Panc1 (cell line): ENCODE measurements at regions not wholly inside any gene's neighbourhood (a gene's known extent, or its start where the extent isn't known, plus 50 kb on each side); places are given as distances from the start of the nearest gene placed in this dataset.

Experiments
- CTCF ChIP-seq: fragments of 450-650 bp; IDR thresholded peaks from 2 replicates; pipeline ENCODE4 v1.5.1; 2017; ENCODE audit warnings: mild to moderate bottlenecking
- POLR2AphosphoS5 ChIP-seq: IDR thresholded peaks from 2 replicates; pipeline ENCODE4 v1.6.1; 2012; ENCODE audit warnings: mild to moderate bottlenecking, low read depth, low read length, moderate library complexity
- REST ChIP-seq, 2 experiments: IDR thresholded peaks; 2 replicates each; pipeline ENCODE4 v1.6.1; 2011 to 2012; ENCODE audit warnings: low read depth in 2 of 2, control low read depth in 1 of 2, low read length in 1 of 2, mild to moderate bottlenecking in 1 of 2, moderate library complexity in 1 of 2; ENCODE audit not compliant: insufficient read depth in 1 of 2
- SIN3A ChIP-seq: IDR thresholded peaks from 2 replicates; pipeline ENCODE4 v1.6.1; 2012; ENCODE audit warnings: low read depth, mild to moderate bottlenecking, low read length, moderate library complexity, borderline replicate concordance; ENCODE audit not compliant: insufficient read depth
- TCF7L2 ChIP-seq: IDR thresholded peaks from 2 replicates; pipeline ENCODE4 v1.6.1; 2011; ENCODE audit warnings: mild to moderate bottlenecking, low read depth, low read length, inconsistent platforms

- TF ChIP-seq CTCF (peak; percentile 69; the same call in 1 of the 2 replicates), REST (IDR thresholded peaks at IDR 0.05; ENCODE audit: insufficient read depth in 1 of 2, low read depth in 2 of 2, low read length in 1 of 2) (no peak), POLR2AphosphoS5 (no peak), TCF7L2 (no peak), SIN3A (no peak)
Observed at GRCh38 chr6:71533939-71534379, 245.3 kb downstream of the OGFRL1 start.
